D721Med (cell line): ENCODE measurements at regions not wholly inside any gene's neighbourhood (a gene's known extent, or its start where the extent isn't known, plus 50 kb on each side); places are given as distances from the start of the nearest gene placed in this dataset.

Experiments used
- DNase-seq: peaks from one replicate; pipeline ENCODE4 v3.0.0; 2011; ENCODE audit warnings: low spot score; ENCODE audit not compliant: insufficient read length
- FAIRE-seq: peaks from 2 replicates; lab custom pipeline; 2011; peaks lifted over from hg19 to GRCh38; lab: Jason Lieb, UNC
- TF ChIP-seq, protein P1 (sequence below): IDR thresholded peaks from 2 replicates; pipeline ENCODE4 v1.5.1; 2012; ENCODE audit warnings: mild to moderate bottlenecking, control low read depth; ENCODE audit not compliant: insufficient read depth; ENCODE audit errors: missing control alignments

DNA sequence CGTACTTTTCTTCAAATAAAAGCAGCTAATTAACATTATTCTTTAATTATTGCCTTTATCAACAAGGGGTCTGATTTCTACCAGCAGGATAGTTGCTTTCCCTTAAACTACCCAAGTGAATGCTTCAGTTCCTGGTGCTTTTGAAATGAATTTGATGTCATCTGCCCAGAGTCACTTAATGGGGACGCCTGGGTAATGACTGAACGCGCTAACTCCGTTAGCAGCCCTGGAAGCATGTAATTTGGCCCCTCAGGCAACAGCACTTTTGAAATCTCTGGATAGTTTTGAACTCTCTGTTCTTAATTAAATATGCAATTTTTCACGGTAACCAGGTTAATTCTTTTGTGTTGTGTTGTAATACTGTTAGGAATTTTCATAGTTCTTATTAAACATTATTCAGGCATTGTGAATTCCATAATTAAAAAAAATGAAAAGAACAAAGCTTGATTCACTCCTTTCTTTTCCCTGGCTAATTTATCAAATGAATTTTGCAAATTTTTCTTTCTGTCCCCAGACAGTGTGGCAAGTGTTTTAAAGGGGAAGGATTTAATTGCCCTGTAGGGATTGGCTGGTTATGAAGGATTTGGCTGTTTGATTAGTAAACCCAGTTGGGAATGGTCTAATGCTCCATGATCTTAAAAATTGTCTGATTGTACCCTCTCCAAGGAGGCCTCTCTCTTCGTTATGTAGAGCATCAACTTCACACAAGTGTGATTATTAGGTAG is 137.5 kb upstream of the MYL2 start:
- TF ChIP-seq, protein P1, sequence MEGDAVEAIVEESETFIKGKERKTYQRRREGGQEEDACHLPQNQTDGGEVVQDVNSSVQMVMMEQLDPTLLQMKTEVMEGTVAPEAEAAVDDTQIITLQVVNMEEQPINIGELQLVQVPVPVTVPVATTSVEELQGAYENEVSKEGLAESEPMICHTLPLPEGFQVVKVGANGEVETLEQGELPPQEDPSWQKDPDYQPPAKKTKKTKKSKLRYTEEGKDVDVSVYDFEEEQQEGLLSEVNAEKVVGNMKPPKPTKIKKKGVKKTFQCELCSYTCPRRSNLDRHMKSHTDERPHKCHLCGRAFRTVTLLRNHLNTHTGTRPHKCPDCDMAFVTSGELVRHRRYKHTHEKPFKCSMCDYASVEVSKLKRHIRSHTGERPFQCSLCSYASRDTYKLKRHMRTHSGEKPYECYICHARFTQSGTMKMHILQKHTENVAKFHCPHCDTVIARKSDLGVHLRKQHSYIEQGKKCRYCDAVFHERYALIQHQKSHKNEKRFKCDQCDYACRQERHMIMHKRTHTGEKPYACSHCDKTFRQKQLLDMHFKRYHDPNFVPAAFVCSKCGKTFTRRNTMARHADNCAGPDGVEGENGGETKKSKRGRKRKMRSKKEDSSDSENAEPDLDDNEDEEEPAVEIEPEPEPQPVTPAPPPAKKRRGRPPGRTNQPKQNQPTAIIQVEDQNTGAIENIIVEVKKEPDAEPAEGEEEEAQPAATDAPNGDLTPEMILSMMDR: no peak
- FAIRE-seq (no peak), DNase-seq (no peak)

DNA sequence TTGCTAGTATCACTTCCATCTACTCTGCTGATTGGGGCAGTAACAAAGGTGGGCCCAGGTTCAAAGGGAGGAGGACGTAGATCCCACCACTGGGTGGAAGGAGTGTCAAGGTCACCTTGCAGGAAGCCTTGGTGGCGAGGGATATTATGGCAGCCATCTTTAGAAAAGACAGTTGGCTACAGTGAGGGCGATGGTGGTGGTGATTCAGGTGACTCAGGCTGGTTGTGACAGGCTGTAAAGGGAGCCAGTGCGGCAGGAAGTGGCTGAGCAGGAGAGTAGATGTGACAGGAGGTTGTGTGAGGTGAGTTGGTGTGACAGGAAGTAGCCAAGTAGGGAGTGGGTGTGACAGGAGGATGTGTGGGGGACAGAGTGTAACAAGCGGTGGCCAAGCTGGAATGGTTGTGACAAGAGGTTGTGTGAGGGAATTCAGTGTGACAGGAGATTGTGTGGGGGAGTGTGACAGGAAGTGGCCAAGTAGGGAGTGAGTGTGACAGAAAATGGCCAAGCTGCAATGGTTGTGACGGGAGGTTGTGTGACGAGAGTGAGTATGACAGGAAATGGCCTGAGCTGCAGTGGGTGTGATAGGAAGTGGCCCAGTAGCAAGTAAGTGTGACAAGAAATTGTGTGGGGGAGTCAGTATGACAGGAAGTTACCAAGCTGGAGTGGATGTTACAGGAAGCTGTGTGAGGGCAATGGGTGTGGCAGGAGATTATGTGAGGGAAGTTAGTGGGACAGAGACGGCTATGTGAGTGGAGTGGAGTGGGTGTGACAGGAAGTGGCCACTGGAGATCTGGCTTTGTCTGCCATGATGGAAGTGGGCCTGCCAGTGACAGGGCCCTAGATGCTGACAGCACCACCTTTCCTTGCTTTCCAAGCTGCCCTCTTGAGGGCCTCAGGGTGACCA is 136.5 kb upstream of the MYL2 start:
- no peak for FAIRE-seq
- TF ChIP-seq, protein P1: no peak
- DNase-seq: no peak

DNA sequence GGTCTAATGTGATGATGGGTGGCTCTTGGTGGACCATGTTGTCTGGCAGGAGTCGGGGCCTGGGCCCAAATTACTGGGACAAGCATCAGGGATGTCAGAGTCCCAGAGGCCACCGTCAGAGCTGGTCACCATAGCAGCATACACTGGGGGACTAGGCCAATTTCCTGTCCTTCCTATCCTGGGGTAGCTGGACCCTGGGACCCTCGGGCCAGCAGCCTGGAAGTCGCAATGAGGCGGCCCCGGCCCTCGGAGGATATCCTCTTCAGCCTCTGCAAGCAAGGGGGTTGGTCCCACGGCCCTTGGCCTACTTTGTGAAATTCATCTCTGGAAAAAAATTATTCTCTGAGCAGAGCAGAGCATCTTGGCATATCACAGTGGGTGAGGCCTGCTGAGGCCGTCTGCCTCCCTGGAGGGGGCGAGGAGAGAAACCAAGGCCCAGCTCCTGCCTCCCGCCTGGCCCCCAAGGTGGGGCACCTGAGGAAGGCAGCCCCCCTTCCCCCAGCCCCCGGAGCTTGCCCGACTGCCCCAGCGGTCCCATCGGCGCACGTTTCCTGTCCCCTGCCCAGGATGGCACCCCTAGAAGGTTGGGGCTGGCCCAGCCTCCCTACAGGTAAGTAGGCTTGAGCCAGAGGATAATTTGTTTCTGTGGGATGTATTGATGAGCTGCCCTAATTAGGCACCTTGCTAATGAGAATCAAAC is 135.0 kb upstream of the MYL2 start:
- TF ChIP-seq, protein P1: no peak
- FAIRE-seq: no peak
- no peak for DNase-seq

DNA sequence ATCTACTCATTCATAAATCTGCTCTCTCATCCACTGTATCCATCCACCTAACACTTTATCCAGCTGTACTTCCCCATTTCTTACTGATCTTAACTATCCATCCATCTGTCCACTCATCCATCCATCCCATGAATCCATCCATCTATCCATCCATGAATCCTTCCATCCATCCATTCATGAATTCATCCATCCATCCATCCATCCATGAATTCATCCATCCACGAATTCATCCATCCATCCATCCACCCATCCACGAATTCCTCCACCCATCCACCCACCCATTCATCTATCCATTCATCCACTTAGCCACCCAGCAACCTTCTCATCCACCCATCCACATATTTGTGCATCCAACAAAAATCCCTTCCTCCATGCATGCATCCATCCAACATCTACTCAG is 128.6 kb upstream of the MYL2 start:
- TF ChIP-seq, protein P1: no peak
- DNase-seq: no peak
- FAIRE-seq: no peak

DNA sequence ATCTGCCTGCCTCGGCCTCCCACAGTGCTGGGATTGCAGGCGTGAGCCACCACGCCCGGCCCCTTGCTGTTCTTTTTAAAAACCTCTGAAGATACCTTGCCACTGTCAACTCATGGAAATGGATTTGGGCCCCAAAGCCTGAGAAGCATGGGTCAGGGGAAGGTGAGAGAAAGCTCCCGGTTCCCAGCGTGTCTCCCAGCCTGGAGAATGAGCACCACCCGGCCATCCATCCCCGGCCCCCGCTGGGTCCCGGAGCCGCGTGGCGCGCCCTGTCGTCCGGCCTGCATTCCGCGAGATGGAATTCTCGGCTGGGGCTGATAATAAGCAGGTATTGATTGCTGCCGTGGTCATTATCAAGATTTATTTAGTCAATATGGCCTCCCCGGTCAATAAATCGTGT is 126.5 kb upstream of the MYL2 start:
- FAIRE-seq (no peak), DNase-seq (no peak)
- TF ChIP-seq, protein P1: no peak

DNA sequence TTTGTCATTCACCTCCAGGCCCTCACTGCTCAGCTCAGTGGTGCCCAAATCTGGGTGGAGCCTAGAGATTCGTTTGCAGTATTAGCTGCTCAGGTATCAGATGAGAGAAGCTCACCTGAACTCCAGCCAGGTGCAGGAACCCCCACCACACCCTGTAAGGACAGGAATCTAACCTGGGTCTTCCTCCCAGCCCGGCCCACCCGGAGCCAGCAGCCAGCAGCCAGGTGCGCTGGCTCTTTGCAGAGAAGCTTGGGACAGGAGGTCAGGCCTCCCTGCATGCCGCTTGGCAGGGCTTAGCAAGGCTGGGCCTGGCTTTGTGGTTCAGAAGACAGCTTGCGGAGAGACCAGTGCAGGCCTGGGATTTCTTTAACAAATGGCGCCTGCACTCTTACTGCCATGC is 125.6 kb upstream of the MYL2 start:
- TF ChIP-seq, protein P1: no peak
- DNase-seq (no peak), FAIRE-seq (no peak)
